GM19463 (cell line): ENCODE measurements at regions not wholly inside any gene's neighbourhood (a gene's known extent, or its start where the extent isn't known, plus 50 kb on each side); places are given as distances from the start of the nearest gene placed in this dataset.
A peak's percentile ranks its signal among the peaks of the same experiment; 100 is the strongest.
"Not testable (repeated sequence)": the region's sequence is repeated elsewhere in the genome, so short reads cannot be mapped to it uniquely, and the experiment has no call there.

Source experiments
- ATAC-seq: cut with Tn5 transposase; IDR thresholded peaks from one replicate; pipeline ENCODE4 v1.9.1; 2021; ENCODE audit warnings: mild to moderate bottlenecking, moderate library complexity; ENCODE audit not compliant: unreplicated experiment

- peak; percentile 57 for ATAC-seq
Observed at GRCh38 chr9:13942695-13943094, 371.2 kb downstream of the NFIB start.

GRCh38 chr9:13942201-13942600 lies 371.7 kb downstream of the NFIB start:
- no peak for ATAC-seq

- ATAC-seq, result no peak
Observed at GRCh38 chr9:13941714-13942113, 372.2 kb downstream of the NFIB start.

- ATAC-seq, result no peak
Observed at GRCh38 chr9:13939701-13940490, 374.0 kb downstream of the NFIB start.

- no peak for ATAC-seq
Observed at GRCh38 chr9:13939134-13939533, 374.8 kb downstream of the NFIB start.

GRCh38 chr9:13934416-13934815 lies 379.5 kb downstream of the NFIB start:
- ATAC-seq, result no peak

- ATAC-seq, result no peak
Observed at GRCh38 chr9:13933268-13933656, 380.7 kb downstream of the NFIB start.

- ATAC-seq, result no peak
Observed at GRCh38 chr9:13932528-13933267, 381.2 kb downstream of the NFIB start.

GRCh38 chr9:13929013-13929412 lies 384.9 kb downstream of the NFIB start:
- ATAC-seq, result no peak

- ATAC-seq, result no peak
Observed at GRCh38 chr9:13923381-13923780, 390.6 kb downstream of the NFIB start.

GRCh38 chr9:13920557-13920956 lies 393.4 kb downstream of the NFIB start:
- ATAC-seq, result no peak

- ATAC-seq, result no peak
Observed at GRCh38 chr9:13919401-13919800, 394.5 kb downstream of the NFIB start.

GRCh38 chr9:13917534-13917933 lies 396.4 kb downstream of the NFIB start:
- ATAC-seq, result no peak

- ATAC-seq, result no peak
Observed at GRCh38 chr9:13915591-13916301, 398.2 kb downstream of the NFIB start.

GRCh38 chr9:13915131-13915530 lies 398.8 kb downstream of the NFIB start:
- ATAC-seq, result no peak

- ATAC-seq, result no peak
Observed at GRCh38 chr9:13911473-13911872, 402.5 kb downstream of the NFIB start.

- ATAC-seq, result not testable (repeated sequence)
Observed at GRCh38 chr9:13907842-13908241, 406.1 kb downstream of the NFIB start.

- ATAC-seq, result no peak
Observed at GRCh38 chr9:13904746-13905145, 409.2 kb downstream of the NFIB start.

GRCh38 chr9:13904311-13904710 lies 409.6 kb downstream of the NFIB start:
- no peak for ATAC-seq

GRCh38 chr9:13902286-13903066 lies 411.5 kb downstream of the NFIB start:
- no peak for ATAC-seq

- ATAC-seq, result no peak
Observed at GRCh38 chr9:13901176-13901575, 412.8 kb downstream of the NFIB start.
